NCI-H526 (cell line): ENCODE measurements at regions not wholly inside any gene's neighbourhood (a gene's known extent, or its start where the extent isn't known, plus 50 kb on each side); places are given as distances from the start of the nearest gene placed in this dataset.
A peak's percentile ranks its signal among the peaks of the same experiment; 100 is the strongest.

Experiments
- DNase-seq, 2 experiments: peaks; one replicate each; lab custom pipeline; 2025; lab: John Stamatoyannopoulos, UW

DNA sequence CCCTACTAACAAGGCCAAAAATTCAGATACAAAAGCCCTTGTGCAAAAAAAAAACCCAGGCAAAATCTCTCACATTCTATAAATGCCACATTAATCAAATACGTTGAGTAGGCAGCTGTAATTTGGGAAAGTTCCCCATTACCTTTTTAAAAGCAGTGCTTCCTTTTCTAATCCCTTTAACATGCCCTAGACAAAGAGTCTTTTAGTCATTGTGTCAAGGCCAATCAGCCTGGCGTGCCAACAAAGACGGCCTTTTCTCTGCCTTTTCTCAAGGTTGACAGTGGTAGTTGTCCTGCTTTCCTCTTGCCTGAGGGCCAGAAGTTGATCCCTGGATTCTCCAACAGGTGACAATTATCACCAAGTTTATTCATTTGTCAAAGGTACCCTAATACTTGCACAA lies 62.5 kb upstream of the METAP2 start:
- no peak for DNase-seq

DNA sequence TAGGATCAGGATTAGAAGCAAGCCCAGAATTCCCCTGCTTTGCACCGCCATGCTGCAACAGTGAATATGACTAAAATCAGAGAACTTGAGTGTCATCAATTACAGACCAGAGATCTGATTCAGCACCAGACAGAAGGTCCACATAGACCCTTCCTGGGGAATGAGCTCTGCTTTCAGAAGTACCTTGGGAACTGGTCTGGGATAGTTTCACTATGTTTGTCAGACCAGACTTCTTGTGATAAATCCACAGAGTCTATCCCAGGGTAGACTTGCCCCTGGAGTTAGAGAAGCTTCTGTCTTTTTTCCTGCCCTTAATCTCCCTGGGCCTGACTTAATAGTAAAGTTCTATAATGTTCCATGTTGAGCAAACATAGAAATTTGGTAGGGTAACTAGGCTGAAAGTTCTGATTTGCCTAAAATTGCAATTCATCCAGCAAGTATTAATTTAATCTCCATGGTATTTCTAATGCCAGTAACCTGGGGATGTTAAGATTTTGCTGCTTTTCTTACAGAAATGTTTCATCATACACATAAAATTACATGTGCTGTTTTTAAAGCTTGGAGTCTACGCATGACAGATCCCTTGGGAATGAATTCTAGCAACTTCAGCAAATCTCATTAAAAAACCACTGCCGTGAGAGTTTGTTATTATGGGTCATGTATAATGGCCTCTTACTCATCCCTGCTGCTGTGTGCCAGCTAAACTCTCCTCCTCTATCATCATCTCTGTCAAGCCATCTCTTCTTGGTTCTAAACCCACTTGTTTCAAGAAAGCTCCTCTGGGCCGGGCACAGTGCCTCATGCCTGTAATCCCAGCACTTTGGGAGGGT lies 61.3 kb upstream of the METAP2 start:
- DNase-seq: no peak

- no peak for DNase-seq
These were observed 60.4 kb upstream of the METAP2 start for GRCh38 chr12:95413576-95413975.

DNA sequence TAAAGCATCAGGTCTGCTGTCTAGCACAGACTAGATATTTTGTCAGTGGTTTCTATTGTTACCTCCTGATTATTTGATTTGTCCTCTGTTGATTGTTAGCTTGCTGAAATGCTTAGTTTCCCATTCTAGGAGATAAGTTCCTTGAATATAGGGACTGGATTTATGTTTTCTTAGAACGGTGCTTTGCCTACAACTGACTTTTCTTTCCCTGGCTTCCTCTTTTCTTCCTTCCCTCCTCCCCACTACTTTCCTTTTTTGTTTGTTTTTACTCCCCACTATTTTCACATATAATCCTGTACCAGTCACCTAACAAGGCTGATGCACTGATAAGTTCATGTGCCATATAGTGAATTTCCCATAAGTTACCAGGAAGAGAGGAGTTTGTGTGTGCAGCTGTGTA lies 58.5 kb upstream of the METAP2 start:
- no peak for DNase-seq

DNA sequence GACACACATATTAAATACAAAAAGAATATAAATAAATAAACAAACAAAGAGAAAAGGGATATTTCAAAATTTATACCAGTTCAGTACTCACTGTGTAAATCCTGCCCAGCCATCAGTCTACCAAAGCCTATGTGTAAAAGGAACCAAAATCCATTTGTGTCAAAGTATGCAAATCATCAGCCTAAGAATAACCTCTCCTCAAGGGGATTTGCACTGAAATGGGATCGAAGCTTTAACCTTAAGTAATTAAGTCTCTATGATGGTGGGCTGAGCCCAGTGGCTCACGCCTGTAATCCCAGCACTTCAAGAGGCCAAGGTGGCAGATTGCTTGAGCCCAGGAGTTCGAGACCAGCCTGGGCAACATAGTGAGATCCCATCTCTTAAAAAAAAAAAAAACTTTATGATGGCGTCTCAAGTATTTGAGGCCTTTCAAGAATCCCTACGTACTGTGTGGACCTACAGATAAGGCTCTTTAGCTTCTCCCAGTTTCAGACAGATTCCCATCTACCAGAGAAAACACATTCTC lies 57.8 kb upstream of the METAP2 start:
- DNase-seq: peak in 1 of 2 experiments; percentile 6

- no peak for DNase-seq
These were observed 56.6 kb upstream of the METAP2 start for GRCh38 chr12:95417372-95417771.

GRCh38 chr12:95418142-95418541 lies 55.8 kb upstream of the METAP2 start:
- no peak for DNase-seq
